ENCODE measurements at regions not wholly inside any gene's neighbourhood (a gene's known extent, or its start where the extent isn't known, plus 50 kb on each side); places are given as distances from the start of the nearest gene placed in this dataset.

GRCh38 chr22:19635644-19636043, 78.7 kb upstream of the SEPTIN5 start:
- peaks cover 7% of the 10 kb centered on the region for H3K27me3 Mint-ChIP-seq (ENCODE audit: insufficient read depth, unreplicated experiment)
- H3K4me3 Mint-ChIP-seq (ENCODE audit: unreplicated experiment), result no peak overlapping the region
- H3K36me3 Mint-ChIP-seq (ENCODE audit: insufficient read depth, unreplicated experiment), result no peaks in the 10 kb centered on the region
- POLR2A ChIA-PET, result no interaction called here
- CTCF ChIA-PET, result no interaction called here
- peak in 1 of 2 experiments; percentile 3 for DNase-seq
- Histone ChIP-seq H3K36me3 (ENCODE audit: control insufficient read depth, insufficient read depth, low read length) (no peaks in the 10 kb centered on the region), H3K4me3 (ENCODE audit: low read depth, low read length) (no peak overlapping the region), H3K4me1 (no peaks in the 10 kb centered on the region), H3K9me3 (no peaks in the 10 kb centered on the region), H3K27me3 (replicated peaks; ENCODE audit: control insufficient read depth, insufficient read depth, low read length) (no peaks in the 10 kb centered on the region)
- intact Hi-C loops (cut with micrococcal nuclease; ENCODE audit: unreplicated experiment), result loop anchor here (10.0 kb wide), 2 partner anchors 79 to 161 kb away; partner anchors contain the start of genes CDC45, SEPTIN5 and UFD1
- no peaks in the 10 kb centered on the region for H3K9me3 Mint-ChIP-seq (ENCODE audit: unreplicated experiment)
- no peak for TF ChIP-seq CTCF (IDR thresholded peaks at IDR 0.05; ENCODE audit: insufficient read depth in 1 of 2, low read depth in 1 of 2, low read length in 1 of 2, severe bottlenecking in 1 of 2, unreplicated experiment in 1 of 2)
- no peaks in the 10 kb centered on the region for H3K4me1 Mint-ChIP-seq (ENCODE audit: low read depth, unreplicated experiment)
- BruUV-seq (replicated peaks), result no TSS peak
- no peak overlapping the region for H3K27ac Mint-ChIP-seq (ENCODE audit: unreplicated experiment)

GRCh38 chr22:19636696-19637407, 77.5 kb upstream of the SEPTIN5 start:
- ChIA-PET POLR2A (no interaction called here), CTCF (no interaction called here)
- TF ChIP-seq CTCF (IDR thresholded peaks at IDR 0.05; ENCODE audit: insufficient read depth in 1 of 2, low read depth in 1 of 2, low read length in 1 of 2, severe bottlenecking in 1 of 2, unreplicated experiment in 1 of 2), result no peak
- Histone ChIP-seq H3K4me3 (ENCODE audit: low read depth, low read length) (no peak overlapping the region), H3K27me3 (replicated peaks; ENCODE audit: control insufficient read depth, insufficient read depth, low read length) (no peaks in the 10 kb centered on the region), H3K9me3 (no peaks in the 10 kb centered on the region), H3K36me3 (ENCODE audit: control insufficient read depth, insufficient read depth, low read length) (no peaks in the 10 kb centered on the region), H3K4me1 (no peaks in the 10 kb centered on the region)
- Mint-ChIP-seq H3K9me3 (ENCODE audit: unreplicated experiment) (no peaks in the 10 kb centered on the region), H3K36me3 (ENCODE audit: insufficient read depth, unreplicated experiment) (no peaks in the 10 kb centered on the region), H3K27me3 (ENCODE audit: insufficient read depth, unreplicated experiment) (peaks cover 11% of the 10 kb centered on the region), H3K27ac (ENCODE audit: unreplicated experiment) (no peak overlapping the region), H3K4me1 (ENCODE audit: low read depth, unreplicated experiment) (no peaks in the 10 kb centered on the region), H3K4me3 (ENCODE audit: unreplicated experiment) (no peak overlapping the region)
- DNase-seq, result peak in 1 of 2 experiments; percentile 14
- no TSS peak for BruUV-seq (replicated peaks)
- intact Hi-C loops (cut with micrococcal nuclease; ENCODE audit: unreplicated experiment), result loop anchor here (10.0 kb wide), 2 partner anchors 78 to 162 kb away; partner anchors contain the start of genes CDC45, SEPTIN5 and UFD1

- Histone ChIP-seq H3K4me1 (no peaks in the 10 kb centered on the region), H3K36me3 (ENCODE audit: control insufficient read depth, insufficient read depth, low read length) (no peaks in the 10 kb centered on the region), H3K27me3 (replicated peaks; ENCODE audit: control insufficient read depth, insufficient read depth, low read length) (no peaks in the 10 kb centered on the region), H3K4me3 (ENCODE audit: low read depth, low read length) (no peak overlapping the region), H3K9me3 (no peaks in the 10 kb centered on the region)
- TF ChIP-seq CTCF (IDR thresholded peaks at IDR 0.05; ENCODE audit: insufficient read depth in 1 of 2, low read depth in 1 of 2, low read length in 1 of 2, severe bottlenecking in 1 of 2, unreplicated experiment in 1 of 2), result no peak
- Mint-ChIP-seq H3K9me3 (ENCODE audit: unreplicated experiment) (no peaks in the 10 kb centered on the region), H3K36me3 (ENCODE audit: insufficient read depth, unreplicated experiment) (no peaks in the 10 kb centered on the region), H3K27me3 (ENCODE audit: insufficient read depth, unreplicated experiment) (peaks cover 11% of the 10 kb centered on the region), H3K4me1 (ENCODE audit: low read depth, unreplicated experiment) (no peaks in the 10 kb centered on the region), H3K27ac (ENCODE audit: unreplicated experiment) (no peak overlapping the region), H3K4me3 (ENCODE audit: unreplicated experiment) (no peak overlapping the region)
- DNase-seq, result peak in 1 of 2 experiments; percentile 20
- ChIA-PET CTCF (no interaction called here), POLR2A (no interaction called here)
- BruUV-seq (replicated peaks), result no TSS peak
- intact Hi-C loops (cut with micrococcal nuclease; ENCODE audit: unreplicated experiment), result loop anchor here (10.0 kb wide), 2 partner anchors 77 to 163 kb away; partner anchors contain the start of genes CDC45, SEPTIN5 and UFD1
Measured at GRCh38 chr22:19637408-19638281, 76.7 kb upstream of the SEPTIN5 start.
